H1 (cell line): ENCODE measurements at regions not wholly inside any gene's neighbourhood (a gene's known extent, or its start where the extent isn't known, plus 50 kb on each side); places are given as distances from the start of the nearest gene placed in this dataset.

Source experiments
- CTCF ChIA-PET: fragments of 300-600 bp; sonication (Branson Sonifier 250); formaldehyde crosslinking; loops from one replicate; lab custom pipeline; 2021; ENCODE audit not compliant: partially characterized antibody; lab: Charles Lee
- POLR2A ChIA-PET: fragments of 300-600 bp; sonication (Branson Sonifier 250); formaldehyde crosslinking; loops from one replicate; lab custom pipeline; 2021; ENCODE audit warnings: inconsistent platforms; ENCODE audit not compliant: partially characterized antibody; lab: Charles Lee
- DNase-seq, 2 experiments: peaks; one replicate each; pipeline versions ENCODE4 v3.0.0 to v3.0.0-alpha.2; 2010 to 2022; ENCODE audit warnings: low spot score in 2 of 2, low read depth in 1 of 2, mixed read lengths in 1 of 2
- FAIRE-seq: peaks from 2 replicates; lab custom pipeline; 2011; peaks lifted over from hg19 to GRCh38; lab: Jason Lieb, UNC
- H2AFZ ChIP-seq: 2 replicates; pipeline ENCODE4 v1.8.1; 2012; ENCODE audit warnings: low read length, inconsistent platforms
- H2AK5ac ChIP-seq: 2 replicates; pipeline ENCODE4 v1.6.1; 2013; ENCODE audit warnings: low read depth, low read length
- H2BK120ac ChIP-seq: replicated peaks from 2 replicates; pipeline ENCODE3; 2013; ENCODE audit warnings: low read depth, low read length, inconsistent platforms
- H2BK12ac ChIP-seq: 2 replicates; pipeline ENCODE4 v1.6.1; 2013; ENCODE audit warnings: low read depth, low read length
- H2BK15ac ChIP-seq: 2 replicates; pipeline ENCODE4 v1.6.1; 2013; ENCODE audit warnings: low read length
- H2BK20ac ChIP-seq: 2 replicates; pipeline ENCODE4 v1.6.1; 2013; ENCODE audit warnings: low read length
- H2BK5ac ChIP-seq: 2 replicates; pipeline ENCODE4 v1.6.1; 2013; ENCODE audit warnings: low read depth, low read length
- H3K14ac ChIP-seq: 2 replicates; pipeline ENCODE4 v1.6.1; 2013; ENCODE audit warnings: inconsistent platforms; ENCODE audit not compliant: insufficient read length
- H3K18ac ChIP-seq: 2 replicates; pipeline ENCODE4 v1.6.1; 2013; ENCODE audit warnings: low read length; ENCODE audit errors: extremely low read depth
- H3K23ac ChIP-seq: 2 replicates; pipeline ENCODE4 v1.6.1; 2013; ENCODE audit warnings: inconsistent platforms; ENCODE audit not compliant: insufficient read length
- H3K23me2 ChIP-seq: 2 replicates; pipeline ENCODE4 v1.6.1; 2013; ENCODE audit warnings: low read depth, low read length
- H3K27ac ChIP-seq: 2 replicates; pipeline ENCODE4 v1.6.1; 2011; ENCODE audit warnings: low read depth, low read length, inconsistent platforms
- H3K27me3 ChIP-seq, 4 experiments: replicated peaks in 1 of 4; 1 replicate in 1 of 4; 2 replicates in 3 of 4; pipeline versions ENCODE4 v1.6.1 to v1.8.1; 2011 to 2013; ENCODE audit warnings: low read length in 3 of 4, mild to moderate bottlenecking in 3 of 4, inconsistent platforms in 2 of 4, mixed read lengths in 2 of 4, moderate library complexity in 1 of 4; ENCODE audit not compliant: control insufficient read depth in 3 of 4, insufficient read depth in 3 of 4; ENCODE audit errors: extremely low read depth in 1 of 4
- H3K36me3 ChIP-seq, 4 experiments: 2 replicates each; pipeline versions ENCODE4 v1.6.1 to v1.8.1; 2011 to 2013; ENCODE audit warnings: mild to moderate bottlenecking in 4 of 4, low read length in 3 of 4, moderate library complexity in 2 of 4, control low read depth in 1 of 4, inconsistent platforms in 1 of 4; ENCODE audit not compliant: insufficient read depth in 4 of 4, control insufficient read depth in 2 of 4
- H3K4ac ChIP-seq: replicated peaks from 2 replicates; pipeline ENCODE3; 2013; ENCODE audit warnings: low read length, low read depth, mixed read lengths, inconsistent platforms; ENCODE audit not compliant: insufficient read length
- H3K4me1 ChIP-seq, 4 experiments: replicated peaks in 1 of 4; 1 replicate in 1 of 4; 2 replicates in 3 of 4; pipeline versions ENCODE4 v1.6.1 to v1.8.1; 2011 to 2013; ENCODE audit warnings: low read length in 3 of 4, inconsistent platforms in 2 of 4, mixed read lengths in 1 of 4; ENCODE audit not compliant: insufficient read depth in 4 of 4, control insufficient read depth in 3 of 4
- H3K4me2 ChIP-seq, 2 experiments: 2 replicates each; pipeline versions ENCODE4 v1.6.1 to v1.8.1; 2011 to 2013; ENCODE audit warnings: low read depth in 2 of 2, low read length in 2 of 2, control low read depth in 1 of 2, inconsistent platforms in 1 of 2, mild to moderate bottlenecking in 1 of 2; ENCODE audit not compliant: insufficient read depth in 1 of 2
- H3K4me3 ChIP-seq, 4 experiments: fragments of 200-600, 300-600 bp in 1 of 4; sonication (generic), shearing (Covaris generic), sonication (Bioruptor Twin) in 1 of 4; 2 replicates each; pipeline versions ENCODE4 v1.5.1 to v1.8.1; 2011 to 2016; ENCODE audit warnings: low read length in 4 of 4, low read depth in 3 of 4, control low read depth in 2 of 4, inconsistent platforms in 2 of 4, mild to moderate bottlenecking in 2 of 4, mixed read lengths in 1 of 4, moderate library complexity in 1 of 4; ENCODE audit not compliant: insufficient read depth in 2 of 4; ENCODE audit errors: extremely low read depth in 1 of 4
- H3K56ac ChIP-seq: replicated peaks from 2 replicates; pipeline ENCODE3; 2013; ENCODE audit warnings: low read depth, mild to moderate bottlenecking, mixed read lengths, low read length, inconsistent platforms; ENCODE audit not compliant: insufficient read length
- H3K79me1 ChIP-seq: 2 replicates; pipeline ENCODE4 v1.6.1; 2013; ENCODE audit warnings: low read depth, low read length, control low read depth
- H3K79me2 ChIP-seq, 2 experiments: 2 replicates each; pipeline versions ENCODE4 v1.6.1 to v1.8.1; 2012 to 2013; ENCODE audit warnings: low read length in 2 of 2, mild to moderate bottlenecking in 2 of 2, inconsistent platforms in 1 of 2; ENCODE audit not compliant: insufficient read depth in 2 of 2, control insufficient read depth in 1 of 2
- H3K9ac ChIP-seq, 4 experiments: replicated peaks in 1 of 4; 1 replicate in 1 of 4; 2 replicates in 3 of 4; pipeline versions ENCODE4 v1.6.1 to v1.8.1; 2011 to 2013; ENCODE audit warnings: low read depth in 3 of 4, low read length in 3 of 4, control low read depth in 2 of 4, mild to moderate bottlenecking in 2 of 4, moderate library complexity in 2 of 4, inconsistent platforms in 1 of 4; ENCODE audit errors: extremely low read depth in 1 of 4
- H3K9me3 ChIP-seq, 2 experiments: 2 replicates each; pipeline versions ENCODE4 v1.6.1 to v1.8.1; 2012 to 2013; ENCODE audit warnings: mild to moderate bottlenecking in 2 of 2, moderate library complexity in 2 of 2, control low read depth in 1 of 2, inconsistent platforms in 1 of 2, low read depth in 1 of 2, low read length in 1 of 2, mixed read lengths in 1 of 2; ENCODE audit not compliant: insufficient read depth in 2 of 2
- H4K20me1 ChIP-seq, 2 experiments: replicated peaks in 1 of 2; 2 replicates each; pipeline versions ENCODE3 to v1.8.1; 2011 to 2013; ENCODE audit warnings: inconsistent platforms in 2 of 2, low read length in 2 of 2, mild to moderate bottlenecking in 1 of 2; ENCODE audit not compliant: insufficient read depth in 2 of 2, control insufficient read depth in 1 of 2
- H4K5ac ChIP-seq: 2 replicates; pipeline ENCODE4 v1.6.1; 2013; ENCODE audit warnings: low read length, low read depth, mixed read lengths, inconsistent platforms; ENCODE audit not compliant: insufficient read length
- H4K8ac ChIP-seq: 2 replicates; pipeline ENCODE4 v1.8.0; 2013; ENCODE audit warnings: mild to moderate bottlenecking, moderate library complexity, low read length, inconsistent platforms; ENCODE audit not compliant: insufficient read depth; ENCODE audit errors: extremely low read depth
- H4K91ac ChIP-seq: replicated peaks from 2 replicates; pipeline ENCODE3; 2013; ENCODE audit warnings: low read length, mixed read lengths, inconsistent platforms; ENCODE audit not compliant: insufficient read length
- CBX5 ChIP-seq: fragments of 300-800, 300-1000 bp; sonication (generic); IDR thresholded peaks from 2 replicates; pipeline ENCODE4 v1.7.1; 2016; ENCODE audit warnings: antibody characterized with exemption, low read length, low read depth
- RAD21 ChIP-seq, 2 experiments: IDR thresholded peaks in 1 of 2; conservative IDR thresholded peaks in 1 of 2; 2 replicates each; pipeline ENCODE4 v1.6.1; 2011; ENCODE audit warnings: low read depth in 2 of 2, low read length in 2 of 2, improper control_type of control experiment in 1 of 2, inconsistent platforms in 1 of 2, mild to moderate bottlenecking in 1 of 2, moderate library complexity in 1 of 2
- TCF12 ChIP-seq: IDR thresholded peaks from 2 replicates; pipeline ENCODE4 v1.6.1; 2011; ENCODE audit warnings: low read depth, mild to moderate bottlenecking, low read length
- WGBS, 2 experiments: shearing (Covaris generic) in 1 of 2; methylation state at CpG; one replicate each; pipeline versions ENCODE4 v1.1.6 to v1.1.7; 2013 to 2015; ENCODE audit warnings: low lambda C conversion rate in 2 of 2, mixed read lengths in 2 of 2, inconsistent platforms in 1 of 2, low coverage in 1 of 2, missing lambda C conversion rate in 1 of 2; ENCODE audit not compliant: insufficient replicate concordance in 2 of 2, insufficient coverage in 1 of 2, insufficient read length in 1 of 2; ENCODE audit errors: extremely low coverage in 1 of 2, missing lambda C conversion rate in 1 of 2; 5-methylcytosine and 5-hydroxymethylcytosine counted together
- TF ChIP-seq, protein P1 (sequence below): IDR thresholded peaks from 2 replicates; pipeline ENCODE4 v1.6.1; 2012; ENCODE audit warnings: low read length, inconsistent platforms

GRCh38 chr10:45238896-45239295 is 76.5 kb downstream of the OR13A1 start:
- no peak overlapping the region for H3K4me2 ChIP-seq
- no peak overlapping the region for H3K14ac ChIP-seq
- TF ChIP-seq, protein P1, sequence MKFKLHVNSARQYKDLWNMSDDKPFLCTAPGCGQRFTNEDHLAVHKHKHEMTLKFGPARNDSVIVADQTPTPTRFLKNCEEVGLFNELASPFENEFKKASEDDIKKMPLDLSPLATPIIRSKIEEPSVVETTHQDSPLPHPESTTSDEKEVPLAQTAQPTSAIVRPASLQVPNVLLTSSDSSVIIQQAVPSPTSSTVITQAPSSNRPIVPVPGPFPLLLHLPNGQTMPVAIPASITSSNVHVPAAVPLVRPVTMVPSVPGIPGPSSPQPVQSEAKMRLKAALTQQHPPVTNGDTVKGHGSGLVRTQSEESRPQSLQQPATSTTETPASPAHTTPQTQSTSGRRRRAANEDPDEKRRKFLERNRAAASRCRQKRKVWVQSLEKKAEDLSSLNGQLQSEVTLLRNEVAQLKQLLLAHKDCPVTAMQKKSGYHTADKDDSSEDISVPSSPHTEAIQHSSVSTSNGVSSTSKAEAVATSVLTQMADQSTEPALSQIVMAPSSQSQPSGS: no peak
- TF ChIP-seq RAD21 (IDR thresholded peaks at IDR 0.05 in 1 of 2, conservative IDR thresholded peaks at IDR 0.05 in 1 of 2; ENCODE audit: low read depth in 2 of 2, low read length in 2 of 2) (no peak), CBX5 (no peak), TCF12 (no peak)
- H3K18ac ChIP-seq: no peak overlapping the region
- no peak overlapping the region for H2BK20ac ChIP-seq
- H2BK120ac ChIP-seq: no peak overlapping the region
- H3K4me1 ChIP-seq: peaks cover 2 to 4% (median 3%) of the 10 kb centered on the region in 4 experiments; a peak in 3 of 7 replicates
- H3K4me3 ChIP-seq: no peak overlapping the region
- no peak overlapping the region for H3K4ac ChIP-seq
- no peaks in the 10 kb centered on the region for H3K23me2 ChIP-seq
- DNase-seq (no peak), FAIRE-seq (no peak)
- H3K27ac ChIP-seq: no peak overlapping the region
- no peak overlapping the region for H4K91ac ChIP-seq
- H3K27me3 ChIP-seq: no peaks in the 10 kb centered on the region
- no peaks in the 10 kb centered on the region for H3K79me1 ChIP-seq
- H3K36me3 ChIP-seq: no peaks in the 10 kb centered on the region
- WGBS, 2 experiments: 95% methylated on average over 5 of the region's 5 CpGs; no CpG with 5 or more reads in 1 of the 2 experiments
- no peak overlapping the region for H4K8ac ChIP-seq
- no peak overlapping the region for H3K23ac ChIP-seq
- H3K56ac ChIP-seq: no peak overlapping the region
- H2BK15ac ChIP-seq: no peak overlapping the region
- no peaks in the 10 kb centered on the region for H3K9me3 ChIP-seq
- H3K79me2 ChIP-seq: no peaks in the 10 kb centered on the region
- H2BK5ac ChIP-seq: no peak overlapping the region
- H2AFZ ChIP-seq: no peak overlapping the region
- H4K5ac ChIP-seq: no peak overlapping the region
- H2AK5ac ChIP-seq: no peak overlapping the region
- ChIA-PET POLR2A (no interaction called here), CTCF (no interaction called here)
- no peak overlapping the region for H2BK12ac ChIP-seq
- H3K9ac ChIP-seq: no peak overlapping the region
- no peaks in the 10 kb centered on the region for H4K20me1 ChIP-seq
